Stimulated activated CD4-positive, alpha-beta T cell treated with anti-CD3 and anti-CD28 coated beads, Interleukin-4, amount 100 ng/mL, for 24 hours (primary cell): ENCODE measurements at regions not wholly inside any gene's neighbourhood (a gene's known extent, or its start where the extent isn't known, plus 50 kb on each side); places are given as distances from the start of the nearest gene placed in this dataset.
"Not testable (repeated sequence)": the region's sequence is repeated elsewhere in the genome, so short reads cannot be mapped to it uniquely, and the experiment has no call there.

ENCODE experiments used
- DNase-seq: peaks from one replicate; pipeline ENCODE4 v3.0.0-alpha.2; 2020

DNA sequence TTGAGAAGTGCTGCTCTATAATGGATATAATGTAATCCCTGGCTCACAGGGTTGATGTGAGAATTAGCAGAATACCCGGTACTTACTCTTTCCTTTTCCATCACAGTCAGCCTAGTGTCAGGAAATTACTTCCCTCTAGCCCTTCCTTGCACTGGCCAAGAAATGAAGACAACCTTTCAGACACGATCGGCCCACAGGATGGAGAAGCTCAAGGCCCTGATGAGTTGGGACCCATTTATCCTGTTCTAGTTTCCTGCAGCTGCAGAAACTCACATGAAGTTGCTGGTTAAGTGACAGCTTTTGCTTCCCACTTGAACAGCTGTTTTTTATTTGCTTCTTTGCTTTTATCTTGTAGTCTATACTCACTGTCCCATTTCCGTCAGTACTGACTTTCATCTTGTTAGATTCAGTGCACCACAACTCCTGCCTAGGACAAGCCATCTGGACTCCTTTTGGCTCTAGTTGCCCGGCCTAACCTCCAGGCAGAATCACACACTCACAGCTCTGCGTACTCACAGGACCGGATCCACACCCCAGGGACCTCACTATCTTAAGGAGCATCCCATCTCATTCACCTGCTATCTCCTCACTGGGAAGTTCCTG lies 325.1 kb upstream of the CHRNA7 start:
- not testable (repeated sequence) for DNase-seq

DNA sequence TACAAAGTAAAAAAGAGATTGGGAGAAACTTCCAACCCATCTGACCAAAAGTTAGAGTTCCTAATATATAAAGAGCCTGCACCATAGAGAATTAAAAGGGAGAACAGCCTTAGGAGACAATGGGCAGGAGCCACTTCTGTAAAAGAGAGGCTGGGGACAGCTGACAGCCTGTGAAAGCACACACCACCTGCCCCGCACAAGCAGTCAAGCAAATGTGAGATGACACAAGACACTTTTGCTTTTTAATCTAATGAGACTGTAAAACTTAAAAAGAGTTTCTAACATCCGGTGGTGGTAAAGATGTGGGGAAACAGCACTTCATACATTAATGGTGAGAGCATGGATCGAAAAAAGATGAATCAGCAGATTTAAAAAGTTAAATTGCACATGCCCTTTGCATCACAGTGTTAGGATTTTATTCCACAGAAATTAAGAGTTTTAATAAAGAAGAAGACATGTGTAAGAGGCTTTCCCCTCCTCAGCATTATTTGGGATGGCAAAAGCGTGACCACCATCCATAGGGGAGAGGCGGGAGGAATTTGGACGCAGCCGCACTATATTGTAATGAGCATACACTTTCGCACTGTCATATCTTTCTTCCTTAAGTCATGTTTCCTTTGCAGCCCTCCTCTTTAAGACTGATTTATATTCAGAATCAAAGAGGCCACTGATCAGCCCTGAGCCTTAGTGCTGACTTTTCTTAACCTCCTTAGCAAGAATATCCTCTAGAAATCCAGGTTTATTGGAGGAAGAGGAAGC lies 322.2 kb upstream of the CHRNA7 start:
- DNase-seq = not testable (repeated sequence)

DNA sequence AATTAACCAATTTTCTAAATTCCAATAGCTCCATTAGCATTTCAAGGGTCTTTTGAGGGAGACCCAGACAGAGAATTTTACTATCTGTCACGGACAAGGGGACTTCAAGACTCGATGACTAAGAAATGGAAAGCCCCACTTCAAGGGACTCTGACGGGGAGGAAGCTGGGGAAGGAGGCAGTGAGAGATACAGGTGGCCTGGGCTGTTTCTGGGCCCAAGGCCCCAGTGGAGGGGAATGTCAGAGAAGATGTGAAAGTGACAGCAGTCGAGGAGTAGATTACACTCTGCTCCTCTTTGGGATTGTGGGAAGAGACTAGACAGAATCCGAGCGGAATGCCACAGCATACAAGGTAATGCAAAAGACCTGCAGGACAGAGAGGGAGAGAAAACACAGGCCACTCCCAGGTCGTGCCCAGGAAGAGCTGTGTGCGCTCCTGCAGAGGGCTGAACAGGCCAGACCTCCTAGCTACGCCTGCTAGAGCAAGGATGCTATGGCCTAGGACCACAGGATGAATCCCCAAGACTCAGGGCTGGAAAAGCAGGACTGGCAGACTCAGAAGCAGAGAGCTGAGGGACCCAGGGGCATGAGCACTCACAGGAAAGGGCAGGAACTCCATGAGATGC lies 321.5 kb upstream of the CHRNA7 start:
- not testable (repeated sequence) for DNase-seq

DNA sequence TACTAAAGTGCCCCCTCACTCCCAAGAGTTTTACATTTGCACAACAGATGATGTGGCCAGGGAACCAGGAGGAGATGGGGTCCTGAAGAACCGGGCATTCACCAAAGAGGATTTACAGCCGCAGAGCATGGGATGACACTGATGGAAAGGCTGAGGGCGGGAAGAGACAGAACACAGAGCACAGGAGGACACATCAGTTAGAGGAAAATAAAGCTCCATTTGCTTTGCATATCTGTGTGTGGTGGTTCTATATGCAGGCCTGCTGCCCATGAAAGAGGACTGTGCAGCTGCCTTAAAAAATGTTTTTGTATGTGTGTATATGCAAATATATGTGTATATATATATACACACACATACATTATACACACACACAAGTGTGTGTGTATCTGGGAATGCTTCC lies 320.8 kb upstream of the CHRNA7 start:
- DNase-seq = not testable (repeated sequence)

DNA sequence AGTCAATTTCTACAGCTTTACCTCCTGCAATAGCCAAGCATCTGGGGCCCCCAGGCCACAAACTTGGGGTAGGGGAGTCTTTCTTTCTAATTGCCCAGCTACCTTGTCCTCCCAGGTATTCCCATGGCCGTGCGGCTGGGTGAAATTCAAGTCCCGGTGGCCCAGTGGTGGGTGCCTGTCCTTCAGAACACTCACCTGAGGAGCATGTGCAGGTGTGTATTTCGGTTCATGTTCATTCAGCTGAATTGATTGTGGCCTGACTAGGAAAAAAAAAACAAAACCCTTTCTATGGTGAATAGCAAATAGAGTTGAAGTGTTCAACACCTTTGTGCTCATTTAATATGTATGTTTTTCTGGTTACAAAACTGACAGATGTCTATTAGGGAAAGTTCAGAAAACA lies 319.5 kb upstream of the CHRNA7 start:
- DNase-seq = not testable (repeated sequence)

DNA sequence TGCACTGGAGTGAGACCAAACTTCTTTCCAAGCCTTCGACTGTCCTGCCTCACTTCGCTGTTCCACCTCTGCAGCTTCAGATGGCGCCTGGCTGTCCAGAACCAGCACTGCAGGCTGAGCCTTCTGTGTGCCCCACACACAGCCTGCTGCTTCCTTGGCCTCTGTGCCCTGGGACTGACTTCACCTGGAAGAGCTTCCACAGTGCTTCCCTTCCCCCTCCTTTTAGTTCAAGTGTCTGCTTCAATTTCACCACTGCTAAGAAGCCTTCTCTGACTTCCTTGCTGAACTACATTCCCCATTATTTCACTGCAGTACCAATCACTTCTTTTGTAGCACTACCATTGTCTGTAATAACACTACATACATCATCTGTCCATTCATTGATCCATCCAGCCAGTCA lies 315.1 kb upstream of the CHRNA7 start:
- DNase-seq = not testable (repeated sequence)

DNA sequence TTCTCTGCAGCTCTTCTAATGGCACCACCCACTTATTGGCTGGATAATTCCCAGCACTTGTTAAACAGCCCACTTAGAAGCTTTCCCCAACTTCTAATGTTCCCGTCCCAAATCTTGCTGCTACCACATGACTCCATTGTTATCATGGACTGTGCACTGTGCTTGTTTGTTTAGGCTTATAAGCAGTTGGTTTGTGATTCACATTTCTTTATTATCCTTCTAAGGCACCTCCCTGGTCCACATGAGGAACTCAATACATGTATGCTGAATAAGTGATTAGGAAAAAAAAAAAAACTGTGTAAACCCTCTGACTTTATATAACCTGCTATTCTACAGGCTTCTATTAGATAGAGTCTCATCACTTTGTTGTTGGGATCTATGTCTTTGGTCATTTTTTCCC lies 311.7 kb upstream of the CHRNA7 start:
- not testable (repeated sequence) for DNase-seq

DNA sequence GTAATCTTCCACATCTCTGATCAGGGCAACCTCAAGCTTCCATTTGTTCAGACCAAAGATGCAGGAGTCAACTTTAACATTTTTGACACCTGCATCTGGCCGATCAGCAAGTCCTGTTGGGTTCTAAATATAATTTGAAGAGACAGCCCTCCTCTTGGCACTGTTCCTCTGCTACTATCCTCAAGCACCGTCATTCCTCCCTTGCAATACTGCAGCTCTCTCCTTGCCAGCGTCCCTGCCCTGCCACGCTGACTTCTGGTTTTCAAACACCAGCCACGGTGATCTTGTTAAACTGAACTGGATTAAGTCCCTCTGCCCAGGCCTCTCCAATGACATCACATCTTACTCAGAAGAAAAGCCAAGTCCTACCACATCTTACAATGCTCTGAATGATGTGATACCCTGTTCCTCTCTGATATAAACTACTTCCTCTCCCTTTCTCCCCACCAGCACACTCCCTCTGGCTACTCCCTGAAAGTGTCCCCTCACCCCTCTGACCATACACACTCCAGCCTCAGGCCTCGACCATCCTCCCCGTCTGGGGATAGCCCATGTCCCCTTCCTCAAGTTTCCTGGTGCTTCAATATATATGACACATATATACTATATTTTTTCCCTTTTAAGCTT lies 310.8 kb upstream of the CHRNA7 start:
- not testable (repeated sequence) for DNase-seq

DNA sequence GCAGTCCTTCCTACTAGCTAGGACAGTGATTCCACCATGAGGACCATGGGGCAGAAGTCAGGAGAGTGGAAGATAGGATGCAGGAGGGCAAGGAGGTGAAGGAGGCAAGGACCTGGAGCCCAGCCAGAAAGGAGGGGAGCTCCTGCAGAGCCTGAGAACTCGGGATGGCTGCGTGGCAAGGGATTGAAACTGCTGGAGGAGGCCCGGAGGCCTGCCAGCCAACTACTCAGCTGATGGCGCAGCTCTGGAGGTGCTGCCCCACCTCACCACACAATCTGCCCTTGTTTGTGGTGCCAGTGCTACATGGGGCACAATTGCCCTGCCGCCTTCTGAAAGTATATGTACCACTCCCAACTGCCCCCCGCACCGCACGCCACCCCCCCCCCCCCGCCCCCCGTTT lies 307.3 kb upstream of the CHRNA7 start:
- DNase-seq = not testable (repeated sequence)

DNA sequence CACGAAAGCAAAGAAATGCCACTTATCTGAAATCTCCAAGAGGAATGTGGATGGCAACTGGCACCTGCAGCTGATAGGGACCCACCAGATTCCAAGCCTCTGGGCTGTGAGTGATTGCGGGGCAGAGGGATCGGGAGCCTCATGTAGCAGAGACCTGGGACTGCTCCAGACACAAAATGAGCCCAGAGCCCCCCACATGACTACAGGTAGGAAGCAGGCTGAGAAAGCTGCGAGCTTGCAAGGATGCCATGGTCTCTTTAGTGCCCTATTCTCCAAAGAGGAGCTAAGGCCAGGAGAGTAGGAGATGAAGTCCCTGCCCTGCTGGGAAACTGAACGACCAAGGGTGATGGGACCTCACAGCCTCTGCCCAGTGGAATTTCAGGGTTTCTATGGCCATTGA lies 305.4 kb upstream of the CHRNA7 start:
- not testable (repeated sequence) for DNase-seq

DNA sequence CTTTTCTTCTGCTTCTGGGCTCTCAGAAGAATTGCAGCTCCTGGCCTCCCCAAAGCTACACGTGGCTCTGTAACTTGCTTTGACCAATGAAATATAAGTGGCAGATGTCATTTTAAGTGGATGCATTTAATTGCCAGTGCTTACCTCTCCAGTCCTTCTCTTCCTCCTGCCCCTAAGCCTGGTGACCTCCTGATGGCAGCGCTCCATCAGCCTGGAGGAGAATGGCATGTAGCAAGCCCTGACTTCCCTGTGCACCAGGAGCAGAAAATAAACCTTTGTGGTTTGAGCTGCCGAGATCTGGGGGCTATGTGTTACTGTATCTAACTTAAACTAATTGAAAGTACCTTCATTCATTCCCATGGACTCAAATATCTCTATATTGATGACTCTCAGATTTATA lies 304.7 kb upstream of the CHRNA7 start:
- DNase-seq = not testable (repeated sequence)

DNA sequence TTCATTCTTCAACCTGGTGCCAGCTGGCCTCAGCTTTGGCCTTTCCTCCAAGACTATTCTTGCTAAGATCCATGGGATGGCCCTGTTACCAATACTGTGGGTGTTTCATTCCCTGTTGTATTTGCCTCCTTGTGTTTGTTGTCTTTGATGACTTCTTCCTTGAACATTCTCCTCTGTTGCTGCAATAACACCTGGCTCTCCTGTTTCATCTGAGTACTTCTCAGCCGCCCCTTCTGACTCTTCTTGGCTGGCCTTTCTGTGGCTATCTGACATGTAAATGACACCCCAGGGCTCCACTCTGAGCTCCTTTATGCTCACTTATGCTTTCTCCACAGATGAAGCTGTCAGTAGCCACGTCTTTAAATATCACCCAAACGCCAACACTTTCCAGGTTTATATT lies 302.7 kb upstream of the CHRNA7 start:
- DNase-seq = no peak

DNA sequence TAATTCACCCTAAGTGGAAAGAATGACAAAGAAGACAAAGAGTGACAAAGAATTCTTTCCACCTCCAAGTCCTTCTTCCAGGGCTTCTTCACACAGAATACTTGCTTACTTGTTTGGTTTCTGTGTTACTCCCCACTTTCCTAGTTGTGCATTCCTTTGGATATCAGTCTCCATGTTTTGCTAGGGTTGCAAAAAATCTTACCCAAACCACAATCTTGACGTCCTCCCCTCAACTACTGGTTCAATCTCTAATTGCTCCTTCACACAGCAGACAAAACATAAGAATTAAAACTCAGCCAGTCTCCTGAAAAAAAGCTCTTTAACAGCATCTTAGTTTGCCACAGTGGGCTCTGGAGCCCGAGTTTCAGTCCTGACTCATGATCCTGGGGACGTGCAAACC lies 297.6 kb upstream of the CHRNA7 start:
- DNase-seq = no peak

DNA sequence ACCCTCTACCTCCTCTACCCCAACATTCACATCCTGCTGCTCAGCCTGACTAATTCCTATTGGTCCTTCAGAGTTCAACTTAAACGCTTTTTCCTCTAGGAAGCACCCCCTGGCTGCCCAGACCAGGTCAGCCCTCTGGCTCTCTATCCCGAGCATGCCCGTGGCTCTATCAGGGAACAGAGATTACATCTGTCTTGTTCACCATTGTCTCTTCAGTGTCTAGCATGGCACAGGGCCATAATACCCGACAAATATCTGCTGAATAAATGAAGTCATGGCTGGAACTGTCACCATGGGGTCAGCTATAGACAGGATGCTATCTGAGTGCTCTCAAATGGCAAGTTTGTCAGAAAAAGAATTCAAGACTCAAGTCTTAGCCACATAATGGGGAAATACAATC lies 296.9 kb upstream of the CHRNA7 start:
- no peak for DNase-seq

DNA sequence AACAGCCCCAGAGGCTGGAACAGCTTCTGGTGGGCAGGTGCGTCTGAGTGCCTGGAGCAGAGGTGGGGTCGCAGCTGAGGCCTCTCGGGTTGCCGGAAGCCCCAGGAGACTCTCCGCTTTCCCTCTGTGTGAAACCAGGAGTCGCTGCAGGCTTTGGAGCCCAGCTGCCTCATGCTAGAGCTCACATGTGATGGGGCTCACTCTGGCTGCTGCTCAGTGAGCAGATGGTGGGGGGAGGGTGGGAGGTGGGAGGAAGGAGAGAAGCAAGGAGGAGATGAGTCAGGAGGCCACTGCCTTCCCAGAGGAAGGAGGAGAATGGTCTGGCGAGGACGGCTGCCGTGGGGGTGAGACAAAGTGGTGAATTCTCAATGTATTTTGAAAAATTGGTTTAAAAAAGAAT lies 290.1 kb upstream of the CHRNA7 start:
- DNase-seq = no peak

DNA sequence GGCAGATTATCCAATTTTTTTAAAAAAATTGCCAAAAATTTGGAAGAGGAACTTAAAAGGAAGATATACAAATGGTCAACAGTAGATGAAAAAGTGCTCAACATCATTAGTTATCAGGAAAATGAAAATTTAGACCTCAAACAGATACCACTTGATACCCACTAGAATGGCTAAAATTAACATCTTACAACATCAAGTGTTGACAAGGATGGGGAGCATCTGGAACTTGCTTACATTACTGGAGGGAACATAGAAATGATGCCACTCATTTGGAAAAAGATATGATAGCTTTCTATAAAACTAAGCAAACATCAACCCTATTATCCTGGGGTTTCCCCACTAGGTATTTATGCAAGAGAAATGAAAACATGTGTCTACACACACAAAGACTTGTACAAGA lies 284.5 kb upstream of the CHRNA7 start:
- no peak for DNase-seq

DNA sequence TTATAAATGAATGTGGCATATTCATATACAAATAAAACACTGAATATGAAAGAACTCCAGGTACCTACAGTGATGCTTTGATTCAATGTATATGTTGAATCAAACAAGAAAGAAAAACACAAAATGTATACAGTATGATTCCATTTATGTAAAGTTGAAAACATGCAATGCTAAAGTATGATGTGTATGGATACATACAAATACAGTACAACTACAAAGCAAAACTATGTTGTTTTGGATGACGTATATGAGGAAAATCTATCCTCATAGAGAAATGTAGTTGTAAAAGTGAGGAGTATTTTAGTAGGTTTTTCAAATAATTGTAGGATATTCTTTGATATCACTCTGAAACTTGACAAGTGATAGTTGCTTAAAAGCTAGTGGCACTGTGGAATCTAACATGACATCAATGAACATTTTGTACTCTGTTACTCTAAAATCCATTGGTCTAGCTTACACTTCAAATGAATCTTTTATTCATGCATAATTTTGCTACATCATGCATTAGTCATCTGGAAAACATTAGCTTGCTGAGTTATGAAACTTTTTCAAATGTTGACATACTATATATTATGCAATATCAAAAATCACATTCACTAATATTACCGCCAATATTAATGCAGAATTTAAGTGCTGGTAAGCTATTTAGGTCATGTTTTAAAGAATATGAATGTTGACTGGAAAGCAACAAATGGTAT lies 278.1 kb upstream of the CHRNA7 start:
- DNase-seq = no peak

DNA sequence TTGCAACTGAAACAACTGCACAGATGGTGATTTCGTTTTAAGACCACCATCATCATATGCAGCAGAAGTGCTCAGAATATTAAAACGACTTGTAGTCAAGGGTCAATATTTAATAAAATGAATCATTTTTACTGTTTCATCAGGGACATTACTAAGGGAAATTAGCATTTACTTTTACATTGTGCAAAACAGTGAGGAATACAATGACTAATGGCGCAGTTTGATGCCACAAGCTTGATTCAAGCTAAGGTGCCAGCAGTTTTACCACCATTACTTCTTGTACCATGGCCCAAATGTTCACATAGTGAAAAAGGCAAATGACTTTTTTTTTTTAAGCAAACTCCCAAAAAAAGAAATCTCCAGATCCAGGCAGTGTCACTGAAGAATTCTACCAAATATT lies 277.4 kb upstream of the CHRNA7 start:
- DNase-seq = no peak

DNA sequence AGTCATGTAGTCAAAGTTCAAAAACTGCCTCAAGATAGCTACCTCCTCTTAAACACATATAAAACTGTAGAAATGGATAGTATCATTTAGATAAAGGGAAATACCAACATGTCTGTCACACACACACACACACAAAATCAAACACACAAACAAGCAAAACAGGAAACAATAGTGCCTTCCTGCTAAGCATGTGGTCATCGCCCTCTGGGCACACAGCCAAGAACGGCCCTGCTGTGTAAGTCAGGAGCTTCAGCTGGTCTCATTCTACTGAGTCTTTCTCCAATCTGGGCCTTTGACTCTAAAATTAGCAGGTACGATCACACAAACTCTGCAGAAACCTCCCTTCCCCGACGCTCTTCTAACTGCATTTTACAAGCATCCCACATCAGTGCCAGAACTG lies 272.2 kb upstream of the CHRNA7 start:
- no peak for DNase-seq

DNA sequence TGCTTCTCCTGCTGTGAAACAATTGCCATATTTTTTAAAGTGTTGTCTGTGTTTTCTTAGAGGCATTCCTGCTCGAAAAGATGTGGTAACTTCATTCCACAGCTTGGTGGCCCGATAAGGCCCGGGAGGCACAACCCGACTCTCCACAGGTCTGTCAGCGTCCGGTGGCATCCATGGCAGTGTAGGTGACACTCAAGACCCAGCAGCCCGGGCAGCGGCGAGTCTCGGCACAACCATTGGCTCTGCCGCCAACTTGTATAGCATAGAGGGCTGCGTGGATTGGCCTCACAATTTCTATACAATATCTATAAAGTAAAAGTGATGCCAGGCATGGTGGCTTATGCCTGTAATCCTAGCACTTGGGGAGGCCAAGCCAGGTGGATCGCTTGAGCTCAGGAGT lies 262.3 kb upstream of the CHRNA7 start:
- no peak for DNase-seq

DNA sequence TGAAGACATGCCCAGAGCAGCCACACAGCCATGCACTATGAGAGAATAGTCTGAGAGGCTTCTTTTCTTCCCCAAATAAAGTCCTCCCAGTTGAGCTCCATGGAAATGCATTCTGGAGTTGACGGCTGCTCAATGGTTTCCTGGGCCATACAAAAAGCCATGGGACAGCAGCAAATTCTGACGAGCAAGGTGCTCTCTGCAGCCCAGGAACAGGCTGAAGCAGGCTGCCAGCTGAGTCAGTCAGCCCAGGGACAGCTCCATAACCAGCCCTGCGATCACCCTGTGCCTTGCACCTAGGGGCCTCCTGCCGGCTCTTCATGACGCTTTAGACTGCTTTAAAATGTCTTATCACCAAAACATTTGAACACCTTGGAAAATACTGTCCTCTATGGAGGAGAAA lies 256.3 kb upstream of the CHRNA7 start:
- no peak for DNase-seq

DNA sequence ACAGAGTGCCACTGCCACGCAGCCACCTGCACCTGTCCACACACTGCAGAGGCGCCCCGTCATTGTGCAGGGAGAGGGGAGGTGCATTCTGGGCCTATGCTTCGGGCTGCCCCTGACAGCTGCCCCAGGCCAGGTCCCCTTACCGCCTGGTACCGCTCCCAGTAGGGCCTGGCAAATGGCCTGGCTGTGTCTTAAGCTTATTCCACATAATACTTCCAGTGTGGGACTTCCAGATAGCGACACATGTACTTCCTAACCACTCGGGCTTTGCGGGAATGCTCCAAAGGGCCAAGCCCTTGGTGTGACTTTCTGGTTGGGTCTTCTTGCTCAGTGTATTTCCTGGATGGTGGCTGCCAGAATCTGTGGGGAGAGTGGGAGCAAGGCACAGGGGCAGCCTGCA lies 254.3 kb upstream of the CHRNA7 start:
- DNase-seq = no peak

DNA sequence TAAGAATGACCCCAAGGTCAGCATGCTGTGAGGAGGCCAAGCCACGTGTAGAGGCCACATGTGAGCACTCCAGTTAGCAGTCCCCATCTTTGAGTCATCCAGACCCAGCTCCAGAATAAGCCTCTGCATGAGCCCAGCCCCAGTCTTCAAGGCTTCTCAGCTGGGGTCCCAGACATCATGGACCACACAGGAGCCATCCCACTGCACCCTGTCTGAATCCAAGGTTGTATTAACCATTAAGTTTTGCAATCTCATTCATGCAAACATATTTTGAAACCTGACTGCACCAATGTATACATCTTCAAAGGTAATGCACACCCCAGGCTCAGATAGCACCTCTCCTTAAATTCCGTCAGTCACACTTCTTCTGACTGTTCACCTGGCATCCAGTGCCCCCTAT lies 249.1 kb upstream of the CHRNA7 start:
- DNase-seq = no peak
